ENCODE measurements at regions not wholly inside any gene's neighbourhood (a gene's known extent, or its start where the extent isn't known, plus 50 kb on each side); places are given as distances from the start of the nearest gene placed in this dataset.
A peak's percentile ranks its signal among the peaks of the same experiment; 100 is the strongest.

DNA sequence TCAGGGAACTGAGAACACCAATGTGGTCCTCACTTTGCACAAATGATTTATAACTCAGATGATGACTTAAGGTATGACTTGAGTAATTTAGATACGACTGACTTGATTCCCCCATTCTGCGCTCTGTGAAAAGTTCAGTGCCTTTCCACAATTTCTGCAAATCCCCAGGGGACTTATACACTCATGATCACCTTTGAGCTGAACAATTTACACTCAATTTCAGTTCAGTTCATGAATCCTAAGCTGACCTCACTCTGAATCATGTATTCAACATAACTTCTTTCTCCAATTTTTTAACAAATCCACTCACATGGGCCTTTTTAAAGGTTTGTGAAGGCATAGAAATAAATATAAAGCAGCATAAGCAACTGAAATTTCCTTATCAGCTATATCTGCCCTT lies 274.2 kb downstream of the FAM76B start:
- DNase-seq (ENCODE audit: low spot score), result no peak

- peak; percentile 61 for DNase-seq (ENCODE audit: low spot score)
Measured at GRCh38 chr11:95514416-95515110, 275.0 kb downstream of the FAM76B start.

- DNase-seq (ENCODE audit: low spot score), result peak; percentile 85
Measured at GRCh38 chr11:95512682-95513081, 276.9 kb downstream of the FAM76B start.

DNA sequence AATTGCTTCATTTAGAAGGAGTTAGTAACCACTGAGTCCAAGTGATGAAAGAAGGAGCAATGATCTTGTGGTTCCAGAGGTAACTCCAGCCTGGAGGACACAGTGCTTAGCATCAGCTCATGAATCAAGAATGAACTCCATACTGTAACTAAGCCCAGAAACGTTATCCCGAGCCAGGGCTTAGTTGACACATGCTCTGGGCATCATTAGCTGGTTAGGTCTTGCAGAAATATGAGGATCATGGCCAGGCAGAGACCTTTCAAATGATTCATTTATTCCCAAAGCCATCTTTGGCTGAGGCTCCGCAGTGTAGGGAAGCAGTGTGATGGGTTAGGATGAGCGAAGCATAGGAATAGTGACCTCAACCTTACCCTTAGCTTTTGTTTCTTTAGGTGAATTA lies 277.4 kb downstream of the FAM76B start:
- peak; percentile 88 for DNase-seq (ENCODE audit: low spot score)

GRCh38 chr11:95508219-95508890 lies 277.4 kb upstream of the SESN3 start:
- no peak for DNase-seq (ENCODE audit: low spot score)

DNA sequence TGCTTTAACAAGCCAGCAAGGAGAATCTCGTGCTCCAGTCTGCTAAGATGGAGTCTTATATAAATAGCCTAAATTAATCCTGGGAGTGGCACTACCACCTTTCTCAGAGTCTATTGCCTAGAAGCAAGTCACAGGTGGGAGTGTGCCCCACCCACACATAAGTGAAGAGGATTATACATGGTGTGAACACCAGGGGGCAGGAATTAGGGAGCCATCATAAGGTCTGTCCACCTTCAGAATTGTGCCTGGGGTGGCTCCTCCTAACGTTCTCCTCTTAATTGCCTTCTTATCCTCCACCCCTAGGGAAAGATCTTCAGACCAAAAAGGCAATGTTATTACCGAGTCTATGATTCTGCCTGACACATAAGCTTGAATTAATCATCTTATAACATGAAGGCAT lies 276.8 kb upstream of the SESN3 start:
- DNase-seq (ENCODE audit: low spot score), result no peak

- DNase-seq (ENCODE audit: low spot score), result no peak
Measured at GRCh38 chr11:95506777-95507176, 275.8 kb upstream of the SESN3 start.

DNA sequence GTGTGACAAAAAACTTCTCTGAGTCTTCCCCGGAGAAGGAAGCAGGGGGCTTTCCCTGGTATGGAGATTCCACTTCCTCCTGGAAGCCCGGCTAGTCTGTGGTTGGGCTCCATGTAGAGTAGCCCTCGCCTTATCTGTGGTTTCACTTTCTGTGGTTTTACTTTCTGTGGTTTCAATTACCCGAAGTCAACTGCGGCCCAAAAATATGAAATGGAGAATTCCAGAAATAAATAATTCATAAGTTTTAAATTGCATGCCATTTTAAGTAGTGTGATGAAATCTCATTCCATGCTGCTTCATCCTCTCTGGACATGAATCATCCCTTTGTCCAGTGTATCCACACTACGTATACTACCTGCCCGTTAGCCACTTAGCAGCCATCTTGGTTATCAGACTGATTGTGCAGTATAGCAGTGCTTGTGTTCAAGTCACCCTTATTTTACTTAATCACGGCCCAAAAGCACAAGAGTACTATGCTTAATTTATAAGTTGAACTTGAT lies 275.0 kb upstream of the SESN3 start:
- DNase-seq (ENCODE audit: low spot score), result no peak

- DNase-seq (ENCODE audit: low spot score), result no peak
Measured at GRCh38 chr11:95503047-95503446, 272.0 kb upstream of the SESN3 start.

GRCh38 chr11:95502522-95502921 lies 271.5 kb upstream of the SESN3 start:
- DNase-seq (ENCODE audit: low spot score), result no peak

DNA sequence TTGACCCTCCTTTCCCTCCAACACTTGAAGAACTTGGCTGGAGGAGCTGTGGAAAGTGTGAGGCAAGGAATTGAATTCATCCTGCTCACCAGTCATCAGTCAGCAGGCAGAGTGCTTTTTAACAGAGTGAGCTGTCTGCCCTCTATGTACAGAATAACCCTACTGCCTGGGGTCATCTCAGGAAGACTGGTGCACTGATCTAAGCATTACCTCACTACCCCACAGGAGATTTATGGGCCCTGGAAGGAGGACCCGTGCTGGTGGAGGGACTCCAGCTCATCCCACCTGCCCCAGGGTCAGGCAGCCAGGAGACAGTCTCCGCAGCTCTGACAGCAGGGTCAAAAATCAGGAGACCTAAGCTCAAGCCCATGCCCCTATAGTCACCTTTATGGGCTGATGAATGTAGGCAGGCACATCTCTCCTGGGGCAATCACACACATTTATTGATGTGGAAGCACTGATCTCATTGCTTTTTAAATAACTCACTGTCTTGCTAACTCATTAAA lies 270.8 kb upstream of the SESN3 start:
- DNase-seq (ENCODE audit: low spot score), result no peak

- DNase-seq (ENCODE audit: low spot score), result no peak
Measured at GRCh38 chr11:95500466-95500865, 269.5 kb upstream of the SESN3 start.

- no peak for DNase-seq (ENCODE audit: low spot score)
Measured at GRCh38 chr11:95499516-95500135, 268.6 kb upstream of the SESN3 start.

GRCh38 chr11:95498722-95499425 lies 267.9 kb upstream of the SESN3 start:
- DNase-seq (ENCODE audit: low spot score), result no peak

DNA sequence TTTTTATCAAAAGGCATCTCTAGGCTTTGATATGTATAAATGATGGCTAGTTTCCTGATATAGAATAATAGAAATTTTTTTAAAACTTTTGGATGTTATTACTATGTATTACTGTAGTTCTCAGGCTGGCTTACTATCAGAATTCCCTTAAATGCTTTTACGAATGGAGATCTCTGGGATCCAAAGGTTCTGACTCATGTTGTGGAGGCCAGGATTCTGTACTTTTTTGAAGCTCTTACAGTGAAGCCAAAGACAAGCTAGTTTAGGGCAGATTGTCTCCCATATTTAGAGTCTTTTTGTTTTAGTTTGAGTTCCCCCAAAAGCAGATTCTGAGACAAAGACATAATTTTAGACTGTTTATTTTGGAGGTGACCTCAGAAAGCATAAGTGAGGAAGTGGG lies 265.9 kb upstream of the SESN3 start:
- peak; percentile 63 for DNase-seq (ENCODE audit: low spot score)

- no peak for DNase-seq (ENCODE audit: low spot score)
Measured at GRCh38 chr11:95495706-95496105, 264.7 kb upstream of the SESN3 start.

DNA sequence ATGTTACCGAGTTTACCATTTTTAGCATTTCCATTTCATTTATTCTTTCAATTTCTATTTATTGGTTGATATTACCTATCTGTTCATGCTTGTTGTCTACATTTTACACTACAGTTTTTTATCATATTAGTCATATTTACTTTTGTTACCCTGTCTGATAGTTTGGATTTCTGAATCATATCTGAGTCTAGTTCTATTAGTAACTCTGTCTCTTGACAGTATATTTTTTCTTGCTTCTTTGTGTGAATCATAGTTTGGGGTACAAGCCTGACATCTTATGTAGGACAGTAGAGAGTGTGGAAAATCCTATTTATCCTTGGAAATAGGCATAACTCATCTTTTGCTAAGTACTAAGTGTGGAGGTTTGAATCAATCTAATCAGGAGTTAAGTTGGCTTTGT lies 263.9 kb upstream of the SESN3 start:
- no peak for DNase-seq (ENCODE audit: low spot score)

DNA sequence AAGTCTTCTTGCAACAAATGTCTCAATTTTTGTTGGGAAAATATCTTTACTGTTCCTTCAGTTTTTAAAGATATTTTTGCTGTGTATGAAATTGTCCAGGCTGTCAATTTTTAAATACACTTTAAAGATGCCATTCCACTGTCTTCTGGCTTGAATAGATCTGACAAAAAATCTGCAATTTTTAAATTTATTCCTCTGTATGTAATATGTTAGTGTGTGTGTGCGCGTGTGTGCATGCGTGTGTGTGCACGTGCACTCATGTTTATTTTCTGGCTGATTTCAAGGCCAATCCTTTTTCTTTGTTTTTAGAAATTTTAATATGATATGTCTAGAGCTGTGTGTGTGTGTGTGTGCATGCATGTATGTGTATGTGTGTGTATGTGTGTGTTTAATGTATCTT lies 263.2 kb upstream of the SESN3 start:
- no peak for DNase-seq (ENCODE audit: low spot score)

GRCh38 chr11:95490625-95491024 lies 259.6 kb upstream of the SESN3 start:
- DNase-seq (ENCODE audit: low spot score), result no peak

GRCh38 chr11:95487938-95488337 lies 256.9 kb upstream of the SESN3 start:
- DNase-seq (ENCODE audit: low spot score), result no peak

GRCh38 chr11:95487391-95487790 lies 256.4 kb upstream of the SESN3 start:
- DNase-seq (ENCODE audit: low spot score), result no peak

DNA sequence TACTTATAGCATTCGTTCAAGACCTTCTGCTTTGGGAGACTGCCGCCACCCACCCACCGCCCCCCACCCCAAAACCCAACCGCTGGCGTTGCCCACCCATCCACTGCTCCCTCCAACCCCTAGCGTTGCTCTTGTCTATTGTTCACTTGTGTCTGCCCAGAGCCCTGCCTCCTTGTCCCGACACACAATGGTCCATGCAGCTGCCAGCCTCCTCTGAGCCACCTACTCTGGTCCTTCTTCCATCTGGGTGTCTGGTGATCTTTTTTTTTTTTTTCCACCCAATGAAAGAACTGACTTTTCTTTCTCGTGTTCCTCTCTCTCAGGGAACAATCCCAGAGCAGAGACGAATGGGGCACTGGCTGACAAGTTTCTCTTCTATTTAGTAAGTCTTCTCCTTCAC lies 256.0 kb upstream of the SESN3 start:
- no peak for DNase-seq (ENCODE audit: low spot score)

Measured in umbilical cord (tissue), 1 donor.